HEK293 (cell line): ENCODE measurements at regions not wholly inside any gene's neighbourhood (a gene's known extent, or its start where the extent isn't known, plus 50 kb on each side); places are given as distances from the start of the nearest gene placed in this dataset.

Experiments
- CTCF ChIA-PET: fragments of 350-600 bp; formaldehyde crosslinking; extraction: SDS; loops from one replicate; lab custom pipeline; 2021; ENCODE audit warnings: antibody characterized with exemption; lab: Yijun Ruan, JAX
- POLR2A ChIA-PET: fragments of 300-600 bp; formaldehyde crosslinking; extraction: SDS; loops from one replicate; lab custom pipeline; 2020; ENCODE audit warnings: antibody characterized with exemption, inconsistent platforms; lab: Yijun Ruan, JAX
- H3K27ac ChIP-seq: fragments of 200-500 bp; sonication (Bioruptor generic); 2 replicates; pipeline ENCODE4 v1.5.1; 2014; ENCODE audit warnings: low read depth, low read length, control low read depth, inconsistent platforms; ENCODE audit errors: extremely low read depth
- H3K36me3 ChIP-seq, 2 experiments: fragments of 200-500 bp in 1 of 2; sonication (Bioruptor generic) in 1 of 2; 1 replicate in 1 of 2; 2 replicates in 1 of 2; pipeline ENCODE4 v1.5.1; 2014 to 2017; ENCODE audit warnings: inconsistent platforms in 2 of 2, low read length in 2 of 2; ENCODE audit not compliant: control insufficient read depth in 2 of 2, insufficient read depth in 1 of 2
- H3K4me1 ChIP-seq: fragments of 200-500 bp; sonication (Bioruptor generic); 2 replicates; pipeline ENCODE4 v1.5.1; 2014; ENCODE audit warnings: mild to moderate bottlenecking, low read length, inconsistent platforms; ENCODE audit not compliant: control insufficient read depth, insufficient read depth
- H3K4me3 ChIP-seq: 2 replicates; pipeline ENCODE4 v1.5.1; 2011; ENCODE audit warnings: low read depth, mild to moderate bottlenecking, control low read depth, low read length, moderate library complexity
- H3K9me3 ChIP-seq: fragments of 200-500 bp; sonication (Bioruptor generic); 2 replicates; pipeline ENCODE4 v1.5.1; 2014; ENCODE audit warnings: low read depth, low read length, inconsistent platforms; ENCODE audit not compliant: control insufficient read depth, insufficient read depth
- FEZF1 ChIP-seq: fragments of 450-650 bp; formaldehyde crosslinking; IDR thresholded peaks from 2 replicates; pipeline ENCODE4 v1.5.1; 2016; ENCODE audit warnings: missing biosample characterization, missing genetic modification characterization
- OVOL3 ChIP-seq: fragments of 450-650 bp; formaldehyde crosslinking; IDR thresholded peaks from 2 replicates; pipeline ENCODE4 v1.5.1; 2016; ENCODE audit warnings: missing biosample characterization, missing genetic modification characterization
- PRDM10 ChIP-seq: fragments of 450-650 bp; formaldehyde crosslinking; IDR thresholded peaks from 2 replicates; pipeline ENCODE4 v1.5.1; 2016; ENCODE audit warnings: missing biosample characterization, missing genetic modification characterization
- PRDM4 ChIP-seq: fragments of 450-650 bp; formaldehyde crosslinking; IDR thresholded peaks from 2 replicates; pipeline ENCODE4 v1.5.1; 2017; ENCODE audit warnings: missing biosample characterization, missing genetic modification characterization
- TCF7L2 ChIP-seq: IDR thresholded peaks from 2 replicates; pipeline ENCODE4 v1.6.1; 2011; ENCODE audit warnings: low read depth, mild to moderate bottlenecking, inconsistent platforms, low read length, moderate library complexity, borderline replicate concordance
- ZBTB48 ChIP-seq: fragments of 450-650 bp; formaldehyde crosslinking; IDR thresholded peaks from 2 replicates; pipeline ENCODE4 v1.5.1; 2016; ENCODE audit warnings: missing biosample characterization, missing genetic modification characterization
- ZNF175 ChIP-seq: fragments of 450-650 bp; formaldehyde crosslinking; IDR thresholded peaks from 2 replicates; pipeline ENCODE4 v1.5.1; 2016; ENCODE audit warnings: missing biosample characterization, missing genetic modification characterization
- ZNF221 ChIP-seq: fragments of 450-650 bp; formaldehyde crosslinking; IDR thresholded peaks from 2 replicates; pipeline ENCODE4 v1.5.1; 2017; ENCODE audit warnings: missing biosample characterization, missing genetic modification characterization, borderline replicate concordance
- ZNF248 ChIP-seq: fragments of 450-650 bp; formaldehyde crosslinking; IDR thresholded peaks from 2 replicates; pipeline ENCODE4 v1.5.1; 2017; ENCODE audit warnings: missing biosample characterization, missing genetic modification characterization
- ZNF280C ChIP-seq: fragments of 450-650 bp; formaldehyde crosslinking; IDR thresholded peaks from 2 replicates; pipeline ENCODE4 v1.5.1; 2016; ENCODE audit warnings: missing biosample characterization, missing genetic modification characterization
- ZNF302 ChIP-seq: fragments of 450-650 bp; formaldehyde crosslinking; IDR thresholded peaks from 2 replicates; pipeline ENCODE4 v1.5.1; 2016; ENCODE audit warnings: missing biosample characterization, missing genetic modification characterization, low read depth
- ZNF580 ChIP-seq: fragments of 450-650 bp; formaldehyde crosslinking; IDR thresholded peaks from 2 replicates; pipeline ENCODE4 v1.5.1; 2016; ENCODE audit warnings: missing biosample characterization, missing genetic modification characterization
- ZNF585B ChIP-seq: fragments of 450-650 bp; formaldehyde crosslinking; IDR thresholded peaks from 2 replicates; pipeline ENCODE4 v1.5.1; 2016; ENCODE audit warnings: missing biosample characterization, missing genetic modification characterization
- ZNF600 ChIP-seq: fragments of 450-650 bp; formaldehyde crosslinking; IDR thresholded peaks from 2 replicates; pipeline ENCODE4 v1.5.1; 2016; ENCODE audit warnings: missing biosample characterization, missing genetic modification characterization
- ZNF645 ChIP-seq: fragments of 450-650 bp; formaldehyde crosslinking; IDR thresholded peaks from 2 replicates; pipeline ENCODE4; 2016; ENCODE audit warnings: missing biosample characterization, missing genetic modification characterization
- ZNF792 ChIP-seq: fragments of 450-650 bp; formaldehyde crosslinking; IDR thresholded peaks from 2 replicates; pipeline ENCODE4 v1.5.1; 2016; ENCODE audit warnings: missing biosample characterization, missing genetic modification characterization
- ZSCAN18 ChIP-seq: fragments of 450-650 bp; formaldehyde crosslinking; IDR thresholded peaks from 2 replicates; pipeline ENCODE4 v1.5.1; 2016; ENCODE audit warnings: missing biosample characterization, missing genetic modification characterization

- TF ChIP-seq ZNF645 (tag by site-specific recombination) (no peak), ZBTB48 (no peak), ZNF280C (tag by site-specific recombination) (no peak), ZNF175 (tag by site-specific recombination) (no peak), ZNF221 (no peak), ZNF580 (no peak), ZNF585B (no peak), ZNF792 (no peak), ZNF600 (tag by site-specific recombination) (no peak)
These were observed 342.4 kb upstream of the GRM3 start (continued) for GRCh38 chr7:86301301-86301700.

GRCh38 chr7:86295526-86295925 lies 348.2 kb upstream of the GRM3 start:
- ChIA-PET CTCF (no interaction called here), POLR2A (no interaction called here)
- Histone ChIP-seq H3K36me3 (no peaks in the 10 kb centered on the region), H3K4me3 (no peak overlapping the region), H3K27ac (no peak overlapping the region), H3K4me1 (no peaks in the 10 kb centered on the region), H3K9me3 (no peaks in the 10 kb centered on the region)
- TF ChIP-seq OVOL3 (tag by site-specific recombination) (no peak), FEZF1 (tag by site-specific recombination) (peak; percentile 7; the same call in 1 of the 2 replicates)

GRCh38 chr7:86282014-86282682 lies 361.6 kb upstream of the GRM3 start:
- TF ChIP-seq ZNF248: no peak
- Histone ChIP-seq H3K27ac (no peak overlapping the region), H3K36me3 (no peaks in the 10 kb centered on the region), H3K4me3 (no peak overlapping the region), H3K4me1 (no peaks in the 10 kb centered on the region), H3K9me3 (no peaks in the 10 kb centered on the region)
- CTCF ChIA-PET: no interaction called here
- POLR2A ChIA-PET: no interaction called here

- no peak overlapping the region for H3K4me3 ChIP-seq
- ChIA-PET POLR2A (no interaction called here), CTCF (no interaction called here)
- no peak for TF ChIP-seq ZSCAN18 (tag by site-specific recombination)
- no peak for TF ChIP-seq TCF7L2
- TF ChIP-seq PRDM4: no peak
- no peak for TF ChIP-seq ZNF302
- no peak for TF ChIP-seq PRDM10 (tag by site-specific recombination)
These were observed 363.6 kb upstream of the GRM3 start for GRCh38 chr7:86280150-86280549.

More at GRCh38 chr7:86280150-86280549, 363.6 kb upstream of the GRM3 start:
- Histone ChIP-seq H3K4me1 (no peaks in the 10 kb centered on the region), H3K9me3 (no peaks in the 10 kb centered on the region), H3K27ac (no peak overlapping the region), H3K36me3 (no peaks in the 10 kb centered on the region)
